ENCODE measurements at regions not wholly inside any gene's neighbourhood (a gene's known extent, or its start where the extent isn't known, plus 50 kb on each side); places are given as distances from the start of the nearest gene placed in this dataset.

DNA sequence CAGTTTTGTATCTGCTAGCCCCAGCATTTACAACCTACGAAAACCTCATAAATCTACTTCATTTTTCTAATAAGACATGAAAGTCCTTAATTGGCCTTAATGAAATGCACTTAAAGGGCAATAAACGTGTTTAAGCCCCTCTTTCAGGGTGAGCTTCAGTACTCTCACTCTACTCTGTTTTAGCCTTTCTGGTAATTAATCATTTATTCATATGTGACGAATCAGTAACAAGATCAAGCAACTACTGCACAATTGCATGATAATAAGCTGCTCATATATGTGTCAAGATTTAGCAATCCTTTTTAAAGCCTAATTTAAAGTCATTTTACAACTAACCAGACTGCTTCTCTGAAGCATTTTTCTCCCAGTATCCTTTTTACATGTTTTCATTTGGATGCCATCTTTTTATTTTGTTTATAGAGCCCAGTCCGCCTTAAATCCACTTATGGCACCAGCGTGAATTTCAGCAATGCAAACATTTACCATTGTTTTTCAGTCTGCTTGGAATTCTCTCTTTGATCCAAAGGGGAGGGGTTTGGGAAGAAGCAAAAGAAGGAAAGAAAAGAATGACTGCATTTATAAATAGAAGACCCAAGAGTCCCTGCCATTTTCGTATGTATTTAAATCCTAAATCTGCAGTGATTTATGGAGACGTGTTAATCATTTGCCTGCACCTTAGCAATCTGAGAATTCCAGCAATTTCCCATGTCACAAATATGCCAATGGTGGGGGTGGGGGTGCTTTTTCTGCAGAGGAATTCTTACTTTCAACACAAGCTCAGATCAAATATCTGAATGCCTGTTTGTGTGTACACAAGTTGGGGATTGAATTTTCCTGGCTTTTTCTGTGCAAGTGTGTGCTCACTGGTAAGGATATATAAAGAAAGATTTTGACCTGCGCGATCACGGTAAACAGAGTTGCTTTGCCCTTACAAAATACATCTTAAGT lies 230.8 kb upstream of the TBC1D5 start:
- Histone ChIP-seq H3K36me3 (no peaks in the 10 kb centered on the region), H3K27ac (no peak overlapping the region), H3K4me3 (no peak overlapping the region), H3K9me3 (no peaks in the 10 kb centered on the region), H3K4me1 (ENCODE audit: insufficient read depth) (no peaks in the 10 kb centered on the region), H3K27me3 (no peaks in the 10 kb centered on the region)
- no peak for DNase-seq
- 53 to 59% (median 56%) methylated on average over 10 of the region's 10 CpGs for WGBS, 3 donors
- TF ChIP-seq EP300 (IDR thresholded peaks at IDR 0.05) (no peak), POLR2A (IDR thresholded peaks at IDR 0.05) (no peak)
- TF ChIP-seq, protein P1, sequence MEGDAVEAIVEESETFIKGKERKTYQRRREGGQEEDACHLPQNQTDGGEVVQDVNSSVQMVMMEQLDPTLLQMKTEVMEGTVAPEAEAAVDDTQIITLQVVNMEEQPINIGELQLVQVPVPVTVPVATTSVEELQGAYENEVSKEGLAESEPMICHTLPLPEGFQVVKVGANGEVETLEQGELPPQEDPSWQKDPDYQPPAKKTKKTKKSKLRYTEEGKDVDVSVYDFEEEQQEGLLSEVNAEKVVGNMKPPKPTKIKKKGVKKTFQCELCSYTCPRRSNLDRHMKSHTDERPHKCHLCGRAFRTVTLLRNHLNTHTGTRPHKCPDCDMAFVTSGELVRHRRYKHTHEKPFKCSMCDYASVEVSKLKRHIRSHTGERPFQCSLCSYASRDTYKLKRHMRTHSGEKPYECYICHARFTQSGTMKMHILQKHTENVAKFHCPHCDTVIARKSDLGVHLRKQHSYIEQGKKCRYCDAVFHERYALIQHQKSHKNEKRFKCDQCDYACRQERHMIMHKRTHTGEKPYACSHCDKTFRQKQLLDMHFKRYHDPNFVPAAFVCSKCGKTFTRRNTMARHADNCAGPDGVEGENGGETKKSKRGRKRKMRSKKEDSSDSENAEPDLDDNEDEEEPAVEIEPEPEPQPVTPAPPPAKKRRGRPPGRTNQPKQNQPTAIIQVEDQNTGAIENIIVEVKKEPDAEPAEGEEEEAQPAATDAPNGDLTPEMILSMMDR (IDR thresholded peaks at IDR 0.05), result no peak
- intact Hi-C loops (cut with DNase I), result no loop called here

DNA sequence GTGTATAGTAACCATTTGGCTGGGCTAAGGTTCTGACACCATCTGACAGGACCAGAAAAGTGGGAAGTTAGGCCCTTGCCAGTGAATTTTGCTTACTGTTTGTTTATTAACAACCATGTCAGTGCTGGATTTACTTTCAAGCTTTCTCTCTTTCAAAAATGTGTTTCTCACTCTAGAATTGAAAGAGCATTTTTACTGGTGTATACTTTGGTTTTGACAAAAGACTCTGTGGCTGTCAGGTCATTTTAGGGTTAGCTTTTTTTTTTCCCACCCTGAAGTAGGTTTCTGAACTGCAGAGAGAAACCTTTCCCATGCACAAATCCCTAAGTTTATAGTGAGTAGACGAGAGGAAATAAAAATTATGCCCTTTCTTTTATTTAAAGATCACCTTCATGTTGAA lies 230.0 kb upstream of the TBC1D5 start:
- no peaks in the 10 kb centered on the region for H3K27me3 ChIP-seq
- DNase-seq, result no peak
- H3K4me3 ChIP-seq, result no peak overlapping the region
- intact Hi-C loops (cut with DNase I), result no loop called here
- no peaks in the 10 kb centered on the region for H3K9me3 ChIP-seq
- no peak for TF ChIP-seq POLR2A (IDR thresholded peaks at IDR 0.05)
- TF ChIP-seq, protein P1 (IDR thresholded peaks at IDR 0.05), result no peak
- TF ChIP-seq EP300 (IDR thresholded peaks at IDR 0.05), result no peak
- H3K4me1 ChIP-seq (ENCODE audit: insufficient read depth), result no peaks in the 10 kb centered on the region
- H3K36me3 ChIP-seq, result no peaks in the 10 kb centered on the region
- no peak overlapping the region for H3K27ac ChIP-seq
- WGBS, 3 donors, result 45 to 73% (median 69%) methylated on average over 1 of the region's 1 CpG

DNA sequence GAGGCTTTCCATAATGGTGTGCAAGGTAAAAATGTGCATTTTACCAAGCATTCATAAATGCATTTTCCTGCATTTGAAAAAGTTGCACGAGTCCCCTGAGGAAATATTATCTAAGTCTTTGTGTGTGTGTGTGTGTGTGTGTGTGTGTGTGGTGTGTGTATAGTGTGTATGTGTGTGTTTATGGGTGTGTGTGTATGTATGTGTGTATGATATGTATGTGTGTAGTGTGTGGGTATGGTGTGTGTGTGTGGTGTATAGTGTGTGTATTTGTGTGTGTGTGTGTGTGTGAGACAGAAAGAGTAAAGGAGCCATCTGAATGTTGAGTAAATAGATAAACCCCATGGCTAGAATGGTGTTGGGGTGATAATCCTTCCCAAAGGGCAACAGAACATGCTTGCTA lies 229.6 kb upstream of the TBC1D5 start:
- Histone ChIP-seq H3K4me1 (ENCODE audit: insufficient read depth) (no peaks in the 10 kb centered on the region), H3K27ac (no peak overlapping the region), H3K27me3 (no peaks in the 10 kb centered on the region), H3K9me3 (no peaks in the 10 kb centered on the region), H3K36me3 (no peaks in the 10 kb centered on the region), H3K4me3 (no peak overlapping the region)
- no peak for DNase-seq
- intact Hi-C loops (cut with DNase I), result no loop called here
- WGBS, 3 donors, result 84 to 89% (median 87%) methylated on average over 1 of the region's 1 CpG
- TF ChIP-seq EP300 (IDR thresholded peaks at IDR 0.05) (no peak), POLR2A (IDR thresholded peaks at IDR 0.05) (no peak)
- TF ChIP-seq, protein P1 (IDR thresholded peaks at IDR 0.05), result no peak

DNA sequence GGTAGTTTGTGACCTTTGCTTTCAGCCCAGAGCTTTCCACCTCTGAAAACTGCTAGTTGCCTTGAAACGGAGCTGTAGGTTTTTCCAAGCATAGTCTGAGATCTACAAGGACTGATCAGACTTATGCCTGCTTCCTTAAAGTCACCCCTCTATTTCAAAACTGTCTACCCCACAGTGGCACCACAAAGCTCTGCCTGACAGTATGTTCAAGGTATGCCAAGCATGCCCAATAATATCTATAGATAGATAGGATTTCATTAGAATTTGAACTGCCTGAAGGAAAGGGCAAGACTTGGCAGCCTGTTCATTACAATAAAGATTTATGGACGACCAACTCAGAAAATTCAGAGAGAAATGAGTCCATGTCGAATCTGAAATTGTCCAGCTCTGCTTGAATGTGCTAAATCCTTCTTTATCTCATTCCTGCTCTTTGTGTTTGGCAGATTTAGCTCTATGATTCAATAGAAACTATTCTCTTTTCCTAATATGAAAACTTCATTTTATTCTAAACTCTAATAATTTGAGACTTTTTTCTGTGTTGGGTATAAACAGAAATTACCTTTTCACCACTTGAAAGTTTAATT lies 227.6 kb upstream of the TBC1D5 start:
- no peak for DNase-seq
- H3K9me3 ChIP-seq, result no peaks in the 10 kb centered on the region
- intact Hi-C loops (cut with DNase I), result no loop called here
- H3K4me1 ChIP-seq (ENCODE audit: insufficient read depth), result no peaks in the 10 kb centered on the region
- H3K27ac ChIP-seq, result no peak overlapping the region
- TF ChIP-seq EP300 (IDR thresholded peaks at IDR 0.05), result no peak
- TF ChIP-seq, protein P1 (IDR thresholded peaks at IDR 0.05), result no peak
- no peak for TF ChIP-seq POLR2A (IDR thresholded peaks at IDR 0.05)
- no peaks in the 10 kb centered on the region for H3K27me3 ChIP-seq
- WGBS, 3 donors, result 55 to 69% (median 67%) methylated on average over 3 of the region's 3 CpGs
- H3K36me3 ChIP-seq, result no peaks in the 10 kb centered on the region
- no peak overlapping the region for H3K4me3 ChIP-seq

Data from ovary (tissue), 7 donors.